Caco-2 (cell line): ENCODE measurements at regions not wholly inside any gene's neighbourhood (a gene's known extent, or its start where the extent isn't known, plus 50 kb on each side); places are given as distances from the start of the nearest gene placed in this dataset.

Experiments
- BruUV-seq: library from RNA; stranded (reverse); fragments of 400-500 nt; replicated peaks from 2 replicates; lab custom pipeline; 2021; lab: Mats Ljungman, UMichigan
- CTCF ChIA-PET: fragments of 300-600 bp; sonication (Branson Sonifier 250); formaldehyde crosslinking; loops from one replicate; lab custom pipeline; 2022; ENCODE audit warnings: antibody characterized with exemption; lab: Charles Lee
- POLR2A ChIA-PET: fragments of 300-600 bp; sonication (Branson Sonifier 250); formaldehyde crosslinking; loops from one replicate; lab custom pipeline; 2022; ENCODE audit warnings: antibody characterized with exemption; lab: Charles Lee
- DNase-seq, 2 experiments: peaks; one replicate each; pipeline versions ENCODE4 v3.0.0 to v3.0.0-alpha.2; 2020 to 2022
- H3K27me3 ChIP-seq: replicated peaks from 2 replicates; pipeline ENCODE4 v1.6.0; 2011; ENCODE audit warnings: low read length; ENCODE audit not compliant: control insufficient read depth, insufficient read depth
- H3K36me3 ChIP-seq: 2 replicates; pipeline ENCODE4 v1.5.1; 2011; ENCODE audit warnings: low read length; ENCODE audit not compliant: control insufficient read depth, insufficient read depth
- H3K4me1 ChIP-seq: fragments of 250-450 bp; sonication (Bioruptor Pico); 2 replicates; pipeline ENCODE4 v1.5.1; 2020; ENCODE audit warnings: mild to moderate bottlenecking
- H3K4me3 ChIP-seq: 2 replicates; pipeline ENCODE4 v1.5.1; 2011; ENCODE audit warnings: low read depth, mild to moderate bottlenecking, control low read depth, low read length
- H3K9me3 ChIP-seq: fragments of 250-450 bp; sonication (Bioruptor Pico); 2 replicates; pipeline ENCODE4 v1.5.1; 2020; ENCODE audit warnings: mild to moderate bottlenecking, moderate library complexity
- H3K27ac Mint-ChIP-seq: one replicate; pipeline ENCODE4 v1.8.0; 2022; ENCODE audit warnings: mixed read lengths; ENCODE audit not compliant: unreplicated experiment
- H3K27me3 Mint-ChIP-seq: one replicate; pipeline ENCODE4 v1.8.0; 2022; ENCODE audit warnings: mixed read lengths; ENCODE audit not compliant: insufficient read depth, unreplicated experiment
- H3K36me3 Mint-ChIP-seq: one replicate; pipeline ENCODE4 v1.8.0; 2022; ENCODE audit warnings: mild to moderate bottlenecking, mixed read lengths; ENCODE audit not compliant: insufficient read depth, unreplicated experiment
- H3K4me1 Mint-ChIP-seq: one replicate; pipeline ENCODE4 v1.8.0; 2022; ENCODE audit warnings: low read depth, mixed read lengths; ENCODE audit not compliant: unreplicated experiment
- H3K4me3 Mint-ChIP-seq: one replicate; pipeline ENCODE4 v1.8.0; 2022; ENCODE audit warnings: mild to moderate bottlenecking, moderate library complexity, mixed read lengths; ENCODE audit not compliant: unreplicated experiment
- H3K9me3 Mint-ChIP-seq: one replicate; pipeline ENCODE4 v1.8.0; 2022; ENCODE audit warnings: mixed read lengths; ENCODE audit not compliant: unreplicated experiment
- CTCF ChIP-seq, 2 experiments: fragments of 200-600 bp in 1 of 2; IDR thresholded peaks; 1 replicate in 1 of 2; 2 replicates in 1 of 2; pipeline versions ENCODE4 v1.5.1 to v1.8.0; 2011 to 2022; ENCODE audit warnings: antibody characterized with exemption in 1 of 2, control low read depth in 1 of 2, inconsistent platforms in 1 of 2, low read depth in 1 of 2, low read length in 1 of 2, mild to moderate bottlenecking in 1 of 2, moderate library complexity in 1 of 2; ENCODE audit not compliant: insufficient read depth in 1 of 2, severe bottlenecking in 1 of 2, unreplicated experiment in 1 of 2
- intact Hi-C: fragments of 100-400 bp; cut with micrococcal nuclease; formaldehyde crosslinking; loops from one replicate; pipeline ENCODE4 v1.10.0; 2022; ENCODE audit not compliant: unreplicated experiment

GRCh38 chr2:143823296-143823695 is 694.1 kb downstream of the ARHGAP15 start:
- intact Hi-C loops, result no loop called here
- H3K36me3 Mint-ChIP-seq, result no peaks in the 10 kb centered on the region
- BruUV-seq, result no TSS peak
- H3K4me3 Mint-ChIP-seq, result no peak overlapping the region
- Histone ChIP-seq H3K36me3 (no peaks in the 10 kb centered on the region), H3K4me1 (no peaks in the 10 kb centered on the region), H3K4me3 (no peak overlapping the region), H3K9me3 (no peaks in the 10 kb centered on the region), H3K27me3 (no peaks in the 10 kb centered on the region; the same call in 1 of the 2 replicates)
- no peaks in the 10 kb centered on the region for H3K4me1 Mint-ChIP-seq
- no peaks in the 10 kb centered on the region for H3K9me3 Mint-ChIP-seq
- DNase-seq, result no peak
- peaks cover 14% of the 10 kb centered on the region for H3K27me3 Mint-ChIP-seq
- no peak for TF ChIP-seq CTCF (IDR thresholded peaks at IDR 0.05; ENCODE audit: insufficient read depth in 1 of 2, low read depth in 1 of 2, low read length in 1 of 2, severe bottlenecking in 1 of 2, unreplicated experiment in 1 of 2)
- ChIA-PET POLR2A (no interaction called here), CTCF (no interaction called here)
- no peak overlapping the region for H3K27ac Mint-ChIP-seq

GRCh38 chr2:143822736-143823135 is 693.5 kb downstream of the ARHGAP15 start:
- CTCF ChIA-PET, result no interaction called here
- no TSS peak for BruUV-seq
- no peaks in the 10 kb centered on the region for H3K36me3 Mint-ChIP-seq

GRCh38 chr2:143819764-143820163 is 690.5 kb downstream of the ARHGAP15 start:
- BruUV-seq, result no TSS peak
- intact Hi-C loops, result no loop called here
- no peaks in the 10 kb centered on the region; the same call in 1 of the 2 replicates for H3K27me3 ChIP-seq
- H3K4me1 ChIP-seq, result no peaks in the 10 kb centered on the region
- H3K4me1 Mint-ChIP-seq, result no peaks in the 10 kb centered on the region
- H3K9me3 ChIP-seq, result no peaks in the 10 kb centered on the region
- H3K27me3 Mint-ChIP-seq, result peaks cover 7% of the 10 kb centered on the region
- H3K9me3 Mint-ChIP-seq, result no peaks in the 10 kb centered on the region
- CTCF ChIA-PET, result no interaction called here
- no peak overlapping the region for H3K4me3 Mint-ChIP-seq
- H3K4me3 ChIP-seq, result no peak overlapping the region
- DNase-seq, result no peak
- no peaks in the 10 kb centered on the region for H3K36me3 Mint-ChIP-seq
- no peak overlapping the region for H3K27ac Mint-ChIP-seq
- H3K36me3 ChIP-seq, result no peaks in the 10 kb centered on the region
- POLR2A ChIA-PET, result no interaction called here
- no peak for TF ChIP-seq CTCF (IDR thresholded peaks at IDR 0.05; ENCODE audit: insufficient read depth in 1 of 2, low read depth in 1 of 2, low read length in 1 of 2, severe bottlenecking in 1 of 2, unreplicated experiment in 1 of 2)

More at GRCh38 chr2:143822736-143823135, 693.5 kb downstream of the ARHGAP15 start:
- Histone ChIP-seq H3K9me3 (no peaks in the 10 kb centered on the region), H3K4me3 (no peak overlapping the region), H3K27me3 (no peaks in the 10 kb centered on the region; the same call in 1 of the 2 replicates), H3K4me1 (no peaks in the 10 kb centered on the region), H3K36me3 (no peaks in the 10 kb centered on the region)
- no peak overlapping the region for H3K4me3 Mint-ChIP-seq
- TF ChIP-seq CTCF (IDR thresholded peaks at IDR 0.05; ENCODE audit: insufficient read depth in 1 of 2, low read depth in 1 of 2, low read length in 1 of 2, severe bottlenecking in 1 of 2, unreplicated experiment in 1 of 2), result no peak
- intact Hi-C loops, result no loop called here
- H3K27me3 Mint-ChIP-seq, result peaks cover 11% of the 10 kb centered on the region
- POLR2A ChIA-PET, result no interaction called here
- no peaks in the 10 kb centered on the region for H3K9me3 Mint-ChIP-seq
- no peak overlapping the region for H3K27ac Mint-ChIP-seq
- no peak for DNase-seq
- no peaks in the 10 kb centered on the region for H3K4me1 Mint-ChIP-seq
